Sigmoid colon (tissue), 3 donors: ENCODE measurements at regions not wholly inside any gene's neighbourhood (a gene's known extent, or its start where the extent isn't known, plus 50 kb on each side); places are given as distances from the start of the nearest gene placed in this dataset.

ENCODE experiments used
- CTCF ChIP-seq, 4 experiments: fragments of 450-650 bp in 3 of 4; fragments of 200-600 bp in 1 of 4; IDR thresholded peaks; one replicate each; pipeline ENCODE4 v1.5.1; 2016 to 2019; ENCODE audit warnings: antibody characterized with exemption in 4 of 4, mild to moderate bottlenecking in 3 of 4, moderate library complexity in 2 of 4
- POLR2A ChIP-seq, 2 donors: fragments of 450-650 bp; IDR thresholded peaks; one replicate each; pipeline ENCODE4 v1.6.1; 2016; ENCODE audit warnings: antibody characterized with exemption in 2 of 2, mild to moderate bottlenecking in 2 of 2, moderate library complexity in 2 of 2

- TF ChIP-seq POLR2A (IDR thresholded peaks at IDR 0.05), result no peak
- TF ChIP-seq CTCF (IDR thresholded peaks at IDR 0.05), result no peak
These were observed 320.2 kb downstream of the DLEU7 start for GRCh38 chr13:50523307-50523706.
